GM19351 (cell line): ENCODE measurements at regions not wholly inside any gene's neighbourhood (a gene's known extent, or its start where the extent isn't known, plus 50 kb on each side); places are given as distances from the start of the nearest gene placed in this dataset.

ENCODE experiments used
- ATAC-seq: cut with Tn5 transposase; IDR thresholded peaks from one replicate; pipeline ENCODE4 v1.9.1; 2021; ENCODE audit warnings: mild to moderate bottlenecking, moderate library complexity; ENCODE audit not compliant: unreplicated experiment

GRCh38 chr12:115519359-115519758 lies 758.1 kb downstream of the MED13L start:
- no peak for ATAC-seq

DNA sequence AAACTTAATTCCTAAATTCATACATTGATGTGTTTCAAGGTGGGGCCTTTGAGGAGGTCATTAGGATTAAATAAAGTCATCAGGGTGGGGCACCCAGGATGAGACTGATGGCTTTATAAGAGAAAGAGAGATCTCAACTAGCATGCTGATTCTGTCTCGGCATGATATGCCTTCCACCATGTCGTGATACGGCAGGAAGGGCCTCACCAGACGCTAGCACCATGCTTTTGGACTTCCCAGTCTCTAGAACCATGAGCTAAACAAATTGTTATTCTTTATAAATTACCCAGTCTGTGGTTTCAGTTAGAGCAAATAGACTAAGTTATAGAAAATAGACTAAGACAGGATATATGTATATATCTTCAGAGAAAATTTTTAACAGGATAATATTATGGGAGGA lies 759.6 kb downstream of the MED13L start:
- ATAC-seq = no peak

DNA sequence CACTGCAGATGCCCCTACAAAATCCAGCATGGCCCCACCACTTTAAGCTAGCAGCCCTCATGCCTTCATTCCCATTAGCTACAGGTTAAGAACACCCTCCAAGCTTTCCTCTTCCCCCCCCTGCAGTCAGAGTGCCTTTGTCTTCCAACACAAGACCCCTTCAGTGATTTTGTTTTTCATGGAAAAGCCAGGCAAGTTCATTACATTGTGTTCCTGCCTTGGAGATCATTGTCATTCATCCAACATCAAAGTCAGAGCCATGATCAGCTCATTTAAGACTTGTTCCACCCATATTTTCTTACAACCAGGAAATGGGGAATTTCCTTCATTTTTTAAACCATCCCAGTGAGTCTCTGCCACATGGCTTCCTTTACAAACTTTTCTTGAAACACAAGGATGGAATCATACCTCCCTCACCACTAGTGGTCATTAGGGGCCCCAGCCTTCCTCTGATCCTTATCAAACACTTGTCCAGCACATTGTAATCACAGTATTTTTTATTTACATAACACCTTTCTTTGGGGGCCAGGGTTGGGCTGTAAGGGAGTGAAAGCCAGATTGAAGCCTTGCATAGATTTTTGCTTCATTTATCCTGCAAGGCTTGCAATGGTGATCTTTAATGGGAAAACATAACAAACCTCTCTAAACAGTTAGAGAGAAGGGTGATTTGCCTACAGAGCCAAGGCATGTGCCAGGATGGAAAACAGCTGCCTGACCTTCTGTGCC lies 765.3 kb downstream of the MED13L start:
- no peak for ATAC-seq

- ATAC-seq = no peak
Measured at GRCh38 chr12:115511305-115511704, 766.2 kb downstream of the MED13L start.

DNA sequence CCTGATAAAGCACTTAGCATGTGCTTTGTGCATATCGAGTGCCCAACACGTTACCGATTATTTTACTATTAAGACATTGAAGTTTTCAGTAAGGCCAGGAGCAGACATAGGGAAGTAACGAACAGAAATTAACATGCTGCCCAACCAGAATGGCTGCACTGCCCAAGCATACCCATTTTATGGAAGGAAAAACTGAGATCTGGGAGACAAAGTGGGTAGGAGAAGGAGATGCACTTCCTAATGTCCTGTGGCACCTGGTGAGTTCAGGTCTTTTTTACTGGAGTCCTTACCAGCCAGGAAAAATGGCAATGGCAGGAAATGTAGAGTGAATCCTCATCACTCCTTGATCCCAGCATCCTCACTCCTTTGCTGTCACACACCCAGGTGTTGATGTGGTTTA lies 768.5 kb downstream of the MED13L start:
- ATAC-seq = no peak

GRCh38 chr12:115507951-115508722 lies 769.4 kb downstream of the MED13L start:
- no peak for ATAC-seq

DNA sequence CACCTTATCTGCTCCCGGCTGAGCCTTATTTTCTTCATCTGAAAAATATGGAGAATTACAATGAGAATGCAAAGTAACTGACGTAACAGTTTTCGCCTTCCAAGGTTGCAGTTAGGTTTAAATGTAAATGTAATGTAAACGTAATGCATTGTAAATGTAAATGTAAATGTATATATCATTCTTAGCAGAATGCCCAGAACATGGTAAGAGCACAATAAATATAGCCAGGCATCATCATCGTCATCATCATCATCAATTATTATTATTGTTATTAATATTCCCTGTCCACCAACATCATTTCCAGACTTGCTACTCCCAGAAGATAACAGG lies 770.0 kb downstream of the MED13L start:
- ATAC-seq = no peak

DNA sequence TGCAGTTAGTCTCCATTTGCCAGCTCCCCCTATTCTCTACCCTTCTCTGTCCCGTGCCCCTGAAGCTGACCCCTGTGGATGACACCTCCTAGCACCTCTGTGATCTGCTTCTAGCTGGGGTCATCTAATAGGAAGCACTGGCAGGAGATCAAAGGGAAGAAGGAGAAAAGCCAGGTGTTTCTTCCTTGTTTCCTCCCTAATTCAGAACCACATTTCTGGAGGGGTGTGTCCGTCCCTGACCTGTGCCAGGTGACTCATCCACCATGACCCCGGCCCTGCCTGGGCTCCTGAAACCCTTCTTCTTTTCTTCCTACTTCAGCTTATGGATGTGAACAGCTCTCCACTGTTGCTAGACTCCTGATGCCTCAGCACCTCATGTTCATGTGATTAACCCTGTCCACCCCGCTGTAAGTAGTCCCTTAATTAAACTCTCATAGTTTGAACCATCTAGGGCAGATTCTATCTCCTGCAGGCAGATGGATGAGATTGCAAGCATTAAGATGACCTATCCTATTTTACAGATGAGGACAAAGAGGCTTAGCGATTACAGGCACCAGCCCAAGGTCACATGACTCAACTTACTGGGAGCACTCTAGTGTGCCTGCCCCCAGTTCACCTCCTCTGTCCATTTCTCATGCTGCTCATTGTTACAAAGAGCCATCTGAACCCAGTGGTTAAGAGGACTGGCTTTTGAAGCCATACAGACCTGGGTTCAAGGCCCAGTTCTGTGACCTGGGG lies 770.5 kb downstream of the MED13L start:
- ATAC-seq = no peak

DNA sequence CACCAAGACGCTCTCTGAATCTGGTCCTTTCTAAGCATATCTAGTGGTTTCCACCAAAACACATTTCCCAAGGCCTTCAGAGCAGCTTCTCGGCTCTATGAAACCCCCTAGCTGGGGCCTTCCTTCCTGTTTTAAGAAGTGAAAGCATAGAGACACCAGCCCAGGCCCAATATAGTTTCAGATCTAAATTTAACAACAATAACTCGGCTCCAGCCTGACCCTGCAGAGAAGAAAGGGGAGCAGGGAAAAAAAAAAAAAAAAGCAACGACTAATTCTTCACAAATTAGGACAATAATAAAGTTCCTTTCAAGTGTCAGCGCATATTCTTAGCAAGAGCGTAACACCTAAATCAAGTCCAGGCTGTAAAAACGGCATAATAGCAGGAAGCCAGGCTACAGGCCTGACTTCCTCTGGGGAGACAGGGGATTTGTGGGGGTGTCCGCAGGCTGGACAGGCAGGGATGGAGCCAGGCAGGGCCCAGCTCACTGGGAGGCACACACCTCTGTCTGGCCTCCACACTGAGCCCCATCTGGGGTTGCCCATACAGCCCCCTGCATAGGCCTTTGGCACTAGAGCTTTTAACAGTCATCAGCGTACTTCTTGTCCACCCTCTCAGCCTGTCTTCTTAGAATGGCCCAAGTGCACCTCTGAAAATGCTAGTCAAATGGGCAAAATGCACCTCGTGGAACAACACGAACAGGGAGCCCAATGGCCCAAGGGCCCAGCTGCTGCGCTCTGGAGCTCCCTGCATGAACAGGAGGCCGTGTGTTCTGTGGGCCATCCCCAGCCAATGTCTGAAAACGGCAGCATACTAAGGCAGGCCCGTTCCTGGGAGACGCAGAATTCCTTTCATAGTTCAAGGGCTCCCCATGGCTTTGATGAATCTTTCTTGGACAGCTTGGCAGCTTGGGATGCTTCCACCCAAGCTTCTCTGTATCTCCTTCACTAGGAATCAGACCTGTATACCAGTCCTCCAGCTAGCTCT lies 772.9 kb downstream of the MED13L start:
- peak; percentile 76 for ATAC-seq

- no peak for ATAC-seq
Measured at GRCh38 chr12:115500872-115501271, 776.6 kb downstream of the MED13L start.

GRCh38 chr12:115495300-115495699 lies 782.2 kb downstream of the MED13L start:
- ATAC-seq = no peak

GRCh38 chr12:115492553-115492952 lies 784.9 kb downstream of the MED13L start:
- no peak for ATAC-seq

- ATAC-seq = no peak
Measured at GRCh38 chr12:115491511-115492250, 785.8 kb downstream of the MED13L start.

- no peak for ATAC-seq
Measured at GRCh38 chr12:115489253-115489652, 788.2 kb downstream of the MED13L start.

DNA sequence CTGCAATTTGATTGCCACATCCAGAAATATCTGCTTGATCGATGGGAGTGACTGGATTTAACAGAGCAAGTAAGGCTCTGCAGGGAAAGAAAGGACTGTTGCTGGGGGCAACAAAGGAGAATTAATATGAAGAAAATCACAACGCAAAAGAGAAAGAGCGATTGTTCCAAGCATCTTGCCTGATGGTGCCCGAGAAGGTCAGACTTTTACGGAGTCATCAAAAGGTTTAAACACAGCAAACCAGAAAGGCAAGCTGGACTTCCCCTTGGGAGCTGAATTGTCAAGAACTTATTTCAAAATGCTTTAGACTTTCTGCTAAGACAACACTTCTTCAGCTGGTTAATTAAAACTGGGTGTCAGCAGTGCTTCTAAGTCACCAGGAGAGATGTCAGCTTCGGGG lies 791.5 kb downstream of the MED13L start:
- ATAC-seq = no peak

DNA sequence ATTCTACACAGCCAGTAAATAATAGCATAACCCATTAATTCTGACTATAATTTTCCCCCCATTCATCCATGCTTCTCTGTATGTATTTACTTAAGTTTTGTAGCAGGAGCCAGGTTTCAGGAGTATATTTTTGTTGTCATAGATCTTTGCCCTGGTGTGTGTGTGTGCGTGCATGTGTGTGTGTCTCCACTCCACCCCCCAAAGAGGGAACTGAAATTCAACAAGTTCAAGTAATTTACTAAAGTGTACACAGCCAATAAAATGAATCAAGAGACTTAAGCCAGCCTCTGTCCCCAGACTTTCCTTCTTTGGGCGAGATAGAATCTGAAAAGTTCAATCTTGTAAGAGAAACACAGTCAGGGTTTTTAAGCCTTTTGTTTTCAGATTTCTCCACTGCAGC lies 792.0 kb downstream of the MED13L start:
- peak; percentile 47 for ATAC-seq

DNA sequence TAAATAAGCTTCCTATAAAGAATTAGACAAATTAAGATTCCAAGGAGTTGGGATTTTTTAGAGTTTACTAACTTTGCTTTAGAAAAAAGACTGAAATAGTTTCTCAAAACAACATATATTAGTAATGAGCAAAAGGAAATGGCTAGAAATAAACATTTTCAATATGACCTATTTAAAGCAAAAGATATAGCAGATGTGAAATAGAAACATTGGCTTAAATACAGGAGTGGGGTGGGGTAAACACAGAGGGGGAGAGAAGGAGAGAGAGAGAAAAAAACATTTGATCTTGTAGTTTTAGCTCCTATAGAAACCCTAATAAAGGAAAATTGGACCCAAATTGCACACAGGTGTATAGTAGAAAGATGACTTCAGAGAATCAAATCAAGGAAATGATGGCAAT lies 794.5 kb downstream of the MED13L start:
- no peak for ATAC-seq

DNA sequence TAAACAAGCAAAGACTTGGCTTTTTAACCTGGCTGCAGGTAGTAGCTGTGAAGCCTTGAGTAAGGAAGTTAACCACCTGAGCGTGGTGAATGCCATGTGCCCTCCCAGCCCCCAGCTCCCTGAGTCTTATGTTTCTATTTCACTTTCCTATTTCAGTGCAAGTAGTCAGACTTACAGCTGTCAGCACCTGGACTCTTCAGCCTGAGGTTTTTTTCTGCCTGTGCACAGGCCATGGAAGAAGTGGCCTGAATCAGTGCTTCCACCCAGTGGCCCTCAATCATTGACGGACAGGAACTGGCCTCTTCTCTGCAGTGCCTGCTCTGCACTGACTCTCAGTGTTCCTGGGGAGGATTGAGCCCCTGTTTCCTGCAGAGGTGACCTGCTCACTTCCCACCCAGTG lies 796.4 kb downstream of the MED13L start:
- peak; percentile 60 for ATAC-seq

GRCh38 chr12:115478505-115478904 lies 794.5 kb upstream of the TBX3 start:
- no peak for ATAC-seq
